ENCODE measurements at regions not wholly inside any gene's neighbourhood (a gene's known extent, or its start where the extent isn't known, plus 50 kb on each side); places are given as distances from the start of the nearest gene placed in this dataset.

DNA sequence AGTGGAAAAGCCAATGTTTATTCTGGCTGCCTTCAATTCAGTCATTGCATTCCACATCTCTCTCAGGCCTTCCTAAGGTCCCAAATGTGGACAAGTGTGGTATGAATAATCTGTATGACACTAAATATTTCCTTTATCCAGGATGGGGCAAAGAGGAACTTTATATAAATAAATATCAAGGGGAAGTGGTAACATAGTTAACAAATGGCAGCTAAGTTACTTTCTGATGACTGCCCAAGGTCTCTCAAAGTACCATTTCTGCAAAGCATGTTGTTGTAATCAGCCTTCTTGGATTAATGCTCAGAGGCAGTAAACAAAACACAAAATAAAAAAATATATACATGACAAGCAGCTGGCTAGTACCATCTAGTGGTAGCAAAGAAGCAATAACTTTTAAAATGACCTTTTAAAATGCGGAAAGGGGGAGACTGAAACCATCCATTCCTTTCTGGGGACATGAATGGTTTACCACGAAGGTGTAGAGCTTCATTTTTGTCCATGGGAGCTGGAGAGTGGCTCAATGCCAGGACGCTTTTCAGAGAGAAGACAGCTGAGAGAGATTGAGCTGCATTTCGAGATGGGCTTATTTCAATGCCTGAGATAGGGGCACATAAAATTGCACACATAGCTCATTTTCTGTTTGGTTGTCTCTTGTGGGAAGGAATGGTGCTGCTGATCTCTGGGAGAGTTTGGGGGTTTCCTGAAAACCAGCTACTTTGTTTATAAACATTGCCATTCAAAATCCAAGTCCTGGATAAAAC lies 259.2 kb downstream of the RFC3 start:
- Mint-ChIP-seq H3K27ac (no peak overlapping the region), H3K36me3 (ENCODE audit: low read depth) (no peaks in the 10 kb centered on the region), H3K4me3 (no peak overlapping the region), H3K9me3 (no peaks in the 10 kb centered on the region), H3K4me1 (ENCODE audit: low read depth) (no peaks in the 10 kb centered on the region), H3K27me3 (no peaks in the 10 kb centered on the region)
- Histone ChIP-seq H3K4me3 (ENCODE audit: low read length) (no peak overlapping the region), H3K36me3 (ENCODE audit: insufficient read depth, low read length) (no peaks in the 10 kb centered on the region), H3K27ac (ENCODE audit: low read depth in 1 of 2, low read length in 2 of 2) (no peak overlapping the region), H3K4me1 (ENCODE audit: insufficient read depth, low read length) (no peaks in the 10 kb centered on the region), H3K9me3 (ENCODE audit: control insufficient read depth in 1 of 2, insufficient read depth in 1 of 2, low read length in 2 of 2) (no peaks in the 10 kb centered on the region), H3K27me3 (ENCODE audit: control insufficient read depth in 1 of 2, insufficient read depth in 2 of 2, low read length in 2 of 2) (no peaks in the 10 kb centered on the region)
- intact Hi-C loops (cut with DNase I, micrococcal nuclease): no loop called here
- TF ChIP-seq, protein P1, sequence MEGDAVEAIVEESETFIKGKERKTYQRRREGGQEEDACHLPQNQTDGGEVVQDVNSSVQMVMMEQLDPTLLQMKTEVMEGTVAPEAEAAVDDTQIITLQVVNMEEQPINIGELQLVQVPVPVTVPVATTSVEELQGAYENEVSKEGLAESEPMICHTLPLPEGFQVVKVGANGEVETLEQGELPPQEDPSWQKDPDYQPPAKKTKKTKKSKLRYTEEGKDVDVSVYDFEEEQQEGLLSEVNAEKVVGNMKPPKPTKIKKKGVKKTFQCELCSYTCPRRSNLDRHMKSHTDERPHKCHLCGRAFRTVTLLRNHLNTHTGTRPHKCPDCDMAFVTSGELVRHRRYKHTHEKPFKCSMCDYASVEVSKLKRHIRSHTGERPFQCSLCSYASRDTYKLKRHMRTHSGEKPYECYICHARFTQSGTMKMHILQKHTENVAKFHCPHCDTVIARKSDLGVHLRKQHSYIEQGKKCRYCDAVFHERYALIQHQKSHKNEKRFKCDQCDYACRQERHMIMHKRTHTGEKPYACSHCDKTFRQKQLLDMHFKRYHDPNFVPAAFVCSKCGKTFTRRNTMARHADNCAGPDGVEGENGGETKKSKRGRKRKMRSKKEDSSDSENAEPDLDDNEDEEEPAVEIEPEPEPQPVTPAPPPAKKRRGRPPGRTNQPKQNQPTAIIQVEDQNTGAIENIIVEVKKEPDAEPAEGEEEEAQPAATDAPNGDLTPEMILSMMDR (IDR thresholded peaks at IDR 0.05): no peak
- ATAC-seq (ENCODE audit: poor library complexity) (no peak), DNase-seq (no peak)
- ChIA-PET CTCF (no interaction called here), POLR2A (no interaction called here)

DNA sequence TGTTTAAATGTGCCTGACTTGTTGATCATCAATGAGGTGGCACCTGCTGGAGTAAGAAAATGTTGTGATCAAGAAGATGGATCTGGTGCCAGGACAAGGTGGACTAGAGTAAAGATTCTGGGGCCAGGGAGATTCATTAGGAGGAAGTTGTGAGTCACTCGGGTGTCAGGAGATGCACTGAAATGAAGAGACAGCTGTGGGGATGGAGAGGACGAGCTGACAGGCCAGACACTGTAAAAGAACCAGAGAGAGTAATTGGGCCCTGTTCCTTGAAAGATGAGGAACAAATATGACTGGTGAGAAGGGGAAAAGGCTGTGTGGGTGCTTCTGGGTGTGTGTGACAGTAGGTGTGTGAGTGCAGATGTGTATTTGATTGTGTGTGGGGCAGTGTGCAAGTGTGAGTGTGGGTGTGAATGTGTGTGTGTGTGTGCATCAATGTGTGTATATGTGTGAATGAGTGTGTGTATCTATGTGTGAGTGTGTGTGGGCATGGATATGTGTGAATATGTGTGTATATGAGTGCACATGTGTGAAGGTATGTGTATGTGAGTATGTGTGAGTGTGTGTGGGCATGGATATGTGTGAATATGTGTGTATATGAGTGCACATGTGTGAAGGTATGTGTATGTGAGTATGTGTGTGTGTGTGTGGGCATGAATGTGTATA lies 260.5 kb downstream of the RFC3 start:
- intact Hi-C loops (cut with DNase I, micrococcal nuclease): no loop called here
- Mint-ChIP-seq H3K27me3 (no peaks in the 10 kb centered on the region), H3K36me3 (ENCODE audit: low read depth) (no peaks in the 10 kb centered on the region), H3K9me3 (no peaks in the 10 kb centered on the region), H3K4me1 (ENCODE audit: low read depth) (no peaks in the 10 kb centered on the region), H3K27ac (no peak overlapping the region), H3K4me3 (no peak overlapping the region)
- Histone ChIP-seq H3K36me3 (ENCODE audit: insufficient read depth, low read length) (no peaks in the 10 kb centered on the region), H3K27ac (ENCODE audit: low read depth in 1 of 2, low read length in 2 of 2) (no peak overlapping the region), H3K27me3 (ENCODE audit: control insufficient read depth in 1 of 2, insufficient read depth in 2 of 2, low read length in 2 of 2) (no peaks in the 10 kb centered on the region), H3K9me3 (ENCODE audit: control insufficient read depth in 1 of 2, insufficient read depth in 1 of 2, low read length in 2 of 2) (no peaks in the 10 kb centered on the region), H3K4me3 (ENCODE audit: low read length) (no peak overlapping the region), H3K4me1 (ENCODE audit: insufficient read depth, low read length) (no peaks in the 10 kb centered on the region)
- DNase-seq (no peak), ATAC-seq (ENCODE audit: poor library complexity) (no peak)
- POLR2A ChIA-PET: no interaction called here
- CTCF ChIA-PET: no interaction called here
- TF ChIP-seq, protein P1 (IDR thresholded peaks at IDR 0.05): no peak

DNA sequence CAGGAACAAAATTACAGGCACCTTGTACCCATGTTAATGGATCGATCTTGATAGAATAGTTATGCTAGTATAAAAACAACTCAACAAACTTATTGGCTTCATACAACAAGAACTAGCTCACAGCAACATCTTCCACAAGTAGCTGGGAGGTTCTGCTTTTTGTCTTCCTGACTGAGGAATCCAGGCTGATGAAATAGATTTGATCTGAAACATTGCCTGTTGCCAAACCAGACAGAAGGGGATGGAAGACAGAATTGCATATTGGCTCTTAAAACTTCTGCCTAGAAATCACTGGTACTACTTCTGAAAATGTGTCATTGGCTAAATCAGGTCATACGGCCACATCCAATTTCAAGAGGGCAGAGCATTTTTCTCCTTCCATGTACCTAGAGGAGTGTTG lies 267.3 kb downstream of the RFC3 start:
- Histone ChIP-seq H3K9me3 (ENCODE audit: control insufficient read depth in 1 of 2, insufficient read depth in 1 of 2, low read length in 2 of 2) (peaks cover 0 to 4% of the 10 kb centered on the region in 2 experiments), H3K36me3 (ENCODE audit: insufficient read depth, low read length) (no peaks in the 10 kb centered on the region), H3K27me3 (ENCODE audit: control insufficient read depth in 1 of 2, insufficient read depth in 2 of 2, low read length in 2 of 2) (no peaks in the 10 kb centered on the region), H3K27ac (ENCODE audit: low read depth in 1 of 2, low read length in 2 of 2) (no peak overlapping the region), H3K4me3 (ENCODE audit: low read length) (no peak overlapping the region), H3K4me1 (ENCODE audit: insufficient read depth, low read length) (no peaks in the 10 kb centered on the region)
- TF ChIP-seq, protein P1 (IDR thresholded peaks at IDR 0.05): no peak
- ATAC-seq (ENCODE audit: poor library complexity) (no peak), DNase-seq (no peak)
- H3K27me3 Mint-ChIP-seq: peaks cover 4% of the 10 kb centered on the region
- CTCF ChIA-PET: no interaction called here
- no peak overlapping the region for H3K27ac Mint-ChIP-seq
- intact Hi-C loops (cut with DNase I, micrococcal nuclease): no loop called here
- POLR2A ChIA-PET: no interaction called here
- no peaks in the 10 kb centered on the region for H3K4me1 Mint-ChIP-seq (ENCODE audit: low read depth)
- H3K9me3 Mint-ChIP-seq: peaks cover 6% of the 10 kb centered on the region
- H3K36me3 Mint-ChIP-seq (ENCODE audit: low read depth): no peaks in the 10 kb centered on the region
- no peak overlapping the region for H3K4me3 Mint-ChIP-seq
